Endothelial cell of umbilical vein (primary cell): ENCODE measurements at regions not wholly inside any gene's neighbourhood (a gene's known extent, or its start where the extent isn't known, plus 50 kb on each side); places are given as distances from the start of the nearest gene placed in this dataset.

ENCODE experiments used
- EZH2 ChIP-seq: IDR thresholded peaks from 2 replicates; pipeline ENCODE4 v1.6.1; 2012; ENCODE audit warnings: borderline replicate concordance, low read depth, mild to moderate bottlenecking, moderate library complexity, low read length, inconsistent platforms; ENCODE audit not compliant: severe bottlenecking
- POLR2A ChIP-seq: IDR thresholded peaks from 2 replicates; pipeline ENCODE4 v1.6.1; 2012; ENCODE audit warnings: low read depth, mild to moderate bottlenecking, control low read depth, low read length
- POLR2AphosphoS5 ChIP-seq: IDR thresholded peaks from 2 replicates; pipeline ENCODE4 v1.6.1; 2012; ENCODE audit warnings: low read depth, mild to moderate bottlenecking, control low read depth, low read length, moderate library complexity; ENCODE audit not compliant: insufficient read depth
- TF ChIP-seq, protein P1 (sequence below), 2 donors: IDR thresholded peaks; 1 replicate in 1 of 2; 2 replicates in 1 of 2; pipeline ENCODE4 v1.5.1; 2011; ENCODE audit warnings: low read length in 2 of 2, mild to moderate bottlenecking in 2 of 2, moderate library complexity in 2 of 2, control low read depth in 1 of 2, inconsistent platforms in 1 of 2, low read depth in 1 of 2; ENCODE audit not compliant: insufficient read depth in 1 of 2; ENCODE audit errors: extremely low read depth in 1 of 2
- TF ChIP-seq, protein P2 (sequence below): IDR thresholded peaks from 2 replicates; pipeline ENCODE4 v1.6.1; 2011; ENCODE audit not compliant: insufficient read depth, insufficient read length

DNA sequence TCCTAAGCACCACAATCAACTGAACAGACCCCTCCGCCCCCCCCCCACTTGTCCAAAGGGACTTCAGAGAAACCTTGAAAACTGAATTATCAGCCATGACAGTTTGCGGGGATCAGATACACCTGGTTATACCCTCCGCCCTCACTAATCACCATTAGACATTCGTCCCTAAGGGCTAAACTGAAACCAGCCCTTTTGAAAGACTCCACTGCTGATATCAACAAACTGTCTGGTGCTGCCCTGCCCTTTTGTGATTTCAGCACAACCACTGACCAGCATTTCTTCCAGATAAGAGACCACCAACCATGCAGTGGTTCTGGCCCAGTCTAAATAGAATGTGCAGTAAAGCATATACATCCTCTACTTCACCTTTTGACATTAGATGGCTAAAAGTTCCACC lies 1422.9 kb downstream of the EFNB2 start:
- TF ChIP-seq, protein P1, sequence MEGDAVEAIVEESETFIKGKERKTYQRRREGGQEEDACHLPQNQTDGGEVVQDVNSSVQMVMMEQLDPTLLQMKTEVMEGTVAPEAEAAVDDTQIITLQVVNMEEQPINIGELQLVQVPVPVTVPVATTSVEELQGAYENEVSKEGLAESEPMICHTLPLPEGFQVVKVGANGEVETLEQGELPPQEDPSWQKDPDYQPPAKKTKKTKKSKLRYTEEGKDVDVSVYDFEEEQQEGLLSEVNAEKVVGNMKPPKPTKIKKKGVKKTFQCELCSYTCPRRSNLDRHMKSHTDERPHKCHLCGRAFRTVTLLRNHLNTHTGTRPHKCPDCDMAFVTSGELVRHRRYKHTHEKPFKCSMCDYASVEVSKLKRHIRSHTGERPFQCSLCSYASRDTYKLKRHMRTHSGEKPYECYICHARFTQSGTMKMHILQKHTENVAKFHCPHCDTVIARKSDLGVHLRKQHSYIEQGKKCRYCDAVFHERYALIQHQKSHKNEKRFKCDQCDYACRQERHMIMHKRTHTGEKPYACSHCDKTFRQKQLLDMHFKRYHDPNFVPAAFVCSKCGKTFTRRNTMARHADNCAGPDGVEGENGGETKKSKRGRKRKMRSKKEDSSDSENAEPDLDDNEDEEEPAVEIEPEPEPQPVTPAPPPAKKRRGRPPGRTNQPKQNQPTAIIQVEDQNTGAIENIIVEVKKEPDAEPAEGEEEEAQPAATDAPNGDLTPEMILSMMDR (IDR thresholded peaks at IDR 0.05; ENCODE audit: extremely low read depth in 1 of 2, insufficient read depth in 1 of 2, low read depth in 1 of 2, low read length in 2 of 2): no peak
- TF ChIP-seq POLR2A (no peak), EZH2 (no peak), POLR2AphosphoS5 (no peak)
- TF ChIP-seq, protein P2, sequence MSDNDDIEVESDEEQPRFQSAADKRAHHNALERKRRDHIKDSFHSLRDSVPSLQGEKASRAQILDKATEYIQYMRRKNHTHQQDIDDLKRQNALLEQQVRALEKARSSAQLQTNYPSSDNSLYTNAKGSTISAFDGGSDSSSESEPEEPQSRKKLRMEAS: no peak
